Mammary epithelial cell (primary cell): ENCODE measurements at regions not wholly inside any gene's neighbourhood (a gene's known extent, or its start where the extent isn't known, plus 50 kb on each side); places are given as distances from the start of the nearest gene placed in this dataset.

Experiments
- EZH2 ChIP-seq: IDR thresholded peaks from 2 replicates; pipeline ENCODE4 v1.6.1; 2012; ENCODE audit warnings: low read length, inconsistent platforms, borderline replicate concordance
- TF ChIP-seq, protein P1 (sequence below), 2 donors: IDR thresholded peaks in 1 of 2; conservative IDR thresholded peaks in 1 of 2; 2 replicates each; pipeline ENCODE4 v1.5.1; 2011 to 2012; ENCODE audit warnings: inconsistent platforms in 2 of 2, low read length in 2 of 2, mild to moderate bottlenecking in 2 of 2, control low read depth in 1 of 2, low read depth in 1 of 2; ENCODE audit not compliant: insufficient read depth in 1 of 2; ENCODE audit errors: extremely low read depth in 1 of 2

DNA sequence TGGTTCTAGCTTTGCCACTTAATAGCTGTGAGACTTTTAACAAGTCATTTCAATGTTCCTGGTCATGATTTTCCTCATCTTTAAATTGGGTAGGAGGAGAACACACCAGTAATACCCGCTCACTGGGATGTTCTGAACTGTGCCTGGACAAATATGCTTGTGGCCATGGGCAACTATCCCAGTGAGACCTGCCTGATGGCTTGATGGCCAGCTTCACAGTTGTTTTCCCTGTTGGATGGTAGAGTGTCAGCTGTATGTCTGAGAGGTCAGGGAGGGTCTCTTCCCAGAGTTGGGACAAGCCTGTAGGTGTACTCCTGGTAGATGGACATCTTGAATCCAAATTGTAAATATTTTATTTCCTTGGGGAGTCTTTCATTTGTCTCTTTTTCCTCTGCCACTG is 92.5 kb upstream of the PFN2 start:
- TF ChIP-seq, protein P1, sequence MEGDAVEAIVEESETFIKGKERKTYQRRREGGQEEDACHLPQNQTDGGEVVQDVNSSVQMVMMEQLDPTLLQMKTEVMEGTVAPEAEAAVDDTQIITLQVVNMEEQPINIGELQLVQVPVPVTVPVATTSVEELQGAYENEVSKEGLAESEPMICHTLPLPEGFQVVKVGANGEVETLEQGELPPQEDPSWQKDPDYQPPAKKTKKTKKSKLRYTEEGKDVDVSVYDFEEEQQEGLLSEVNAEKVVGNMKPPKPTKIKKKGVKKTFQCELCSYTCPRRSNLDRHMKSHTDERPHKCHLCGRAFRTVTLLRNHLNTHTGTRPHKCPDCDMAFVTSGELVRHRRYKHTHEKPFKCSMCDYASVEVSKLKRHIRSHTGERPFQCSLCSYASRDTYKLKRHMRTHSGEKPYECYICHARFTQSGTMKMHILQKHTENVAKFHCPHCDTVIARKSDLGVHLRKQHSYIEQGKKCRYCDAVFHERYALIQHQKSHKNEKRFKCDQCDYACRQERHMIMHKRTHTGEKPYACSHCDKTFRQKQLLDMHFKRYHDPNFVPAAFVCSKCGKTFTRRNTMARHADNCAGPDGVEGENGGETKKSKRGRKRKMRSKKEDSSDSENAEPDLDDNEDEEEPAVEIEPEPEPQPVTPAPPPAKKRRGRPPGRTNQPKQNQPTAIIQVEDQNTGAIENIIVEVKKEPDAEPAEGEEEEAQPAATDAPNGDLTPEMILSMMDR (conservative IDR thresholded peaks at IDR 0.05 in 1 of 2, IDR thresholded peaks at IDR 0.05 in 1 of 2; ENCODE audit: extremely low read depth in 1 of 2, insufficient read depth in 1 of 2, low read depth in 1 of 2, low read length in 2 of 2): no peak
- no peak for TF ChIP-seq EZH2
